GM12864 (cell line): ENCODE measurements at regions not wholly inside any gene's neighbourhood (a gene's known extent, or its start where the extent isn't known, plus 50 kb on each side); places are given as distances from the start of the nearest gene placed in this dataset.

Source experiments
- DNase-seq: peaks from one replicate; pipeline ENCODE4 v3.0.0-alpha.2; 2011; ENCODE audit warnings: low read depth
- H3K4me3 ChIP-seq: 2 replicates; pipeline ENCODE4 v1.5.1; 2011; ENCODE audit warnings: mild to moderate bottlenecking, low read depth, low read length, control low read depth
- CTCF ChIP-seq: IDR thresholded peaks from 2 replicates; pipeline ENCODE4 v1.5.1; 2011; ENCODE audit warnings: low read depth, mild to moderate bottlenecking, moderate library complexity, low read length, control low read depth, inconsistent platforms; ENCODE audit errors: missing control alignments

- no peak for DNase-seq
- no peak for TF ChIP-seq CTCF
These were observed 128.2 kb upstream of the C11orf58 start for GRCh38 chr11:16610213-16610737.

GRCh38 chr11:16609769-16610168, 128.7 kb upstream of the C11orf58 start:
- no peak overlapping the region for H3K4me3 ChIP-seq
- no peak for DNase-seq
- TF ChIP-seq CTCF, result no peak

More at GRCh38 chr11:16610213-16610737, 128.2 kb upstream of the C11orf58 start:
- H3K4me3 ChIP-seq, result no peak overlapping the region

- TF ChIP-seq CTCF, result no peak
- DNase-seq, result no peak
- no peak overlapping the region for H3K4me3 ChIP-seq
These were observed 130.5 kb upstream of the C11orf58 start for GRCh38 chr11:16607675-16608644.

GRCh38 chr11:16606784-16607674, 131.4 kb upstream of the C11orf58 start:
- H3K4me3 ChIP-seq, result no peak overlapping the region
- DNase-seq, result no peak
- no peak for TF ChIP-seq CTCF

- TF ChIP-seq CTCF, result peak; percentile 98
- DNase-seq, result peak; percentile 49
- no peak overlapping the region; the same call in 1 of the 2 replicates for H3K4me3 ChIP-seq
These were observed 132.3 kb upstream of the C11orf58 start for GRCh38 chr11:16605894-16606783.

- TF ChIP-seq CTCF, result no peak
- no peak for DNase-seq
- no peak overlapping the region; the same call in 1 of the 2 replicates for H3K4me3 ChIP-seq
These were observed 133.0 kb upstream of the C11orf58 start for GRCh38 chr11:16605389-16605893.
